ENCODE measurements at regions not wholly inside any gene's neighbourhood (a gene's known extent, or its start where the extent isn't known, plus 50 kb on each side); places are given as distances from the start of the nearest gene placed in this dataset.

DNA sequence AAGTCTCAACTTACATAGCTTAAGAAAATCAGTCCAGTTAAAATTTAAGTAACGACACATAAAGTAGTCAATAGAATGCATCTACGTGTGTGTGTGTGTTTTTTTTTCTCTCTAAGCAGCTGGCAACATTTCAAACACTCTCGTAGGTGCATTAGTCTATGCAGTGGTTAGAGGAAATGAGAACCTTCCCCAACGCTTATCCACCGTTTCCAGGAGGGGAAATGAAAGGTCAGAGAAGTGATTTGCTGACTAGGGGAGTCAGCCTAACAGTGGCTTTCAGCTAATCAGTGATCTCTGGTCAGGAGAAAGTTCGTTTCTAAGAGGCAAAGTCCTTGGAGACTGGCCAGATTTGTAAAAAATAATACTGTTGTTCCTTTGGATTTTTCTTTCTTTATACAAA, 806.6 kb downstream of the C6orf118 start:
- ATAC-seq (no peak), FAIRE-seq (no peak), DNase-seq (ENCODE audit: low spot score) (no peak)
- no peak overlapping the region for H3K4me2 ChIP-seq (ENCODE audit: low read depth, low read length)
- no peak overlapping the region for H2AFZ ChIP-seq (ENCODE audit: low read length)
- no peaks in the 10 kb centered on the region for H4K20me1 ChIP-seq (ENCODE audit: insufficient read depth, low read length)
- TF ChIP-seq RAD51 (IDR thresholded peaks at IDR 0.05; ENCODE audit: borderline replicate concordance) (no peak), ZKSCAN8 (CRISPR knock-in tag; IDR thresholded peaks at IDR 0.05; ENCODE audit: borderline replicate concordance) (no peak), ZNF136 (CRISPR knock-in tag; IDR thresholded peaks at IDR 0.05; ENCODE audit: low read depth) (no peak), GZF1 (CRISPR knock-in tag; IDR thresholded peaks at IDR 0.05) (no peak), MXD4 (CRISPR knock-in tag; IDR thresholded peaks at IDR 0.05) (no peak), ZNF530 (CRISPR knock-in tag; IDR thresholded peaks at IDR 0.05; ENCODE audit: low read depth) (no peak), POLR2G (IDR thresholded peaks at IDR 0.05; ENCODE audit: low read depth, low read length) (no peak), RFX5 (IDR thresholded peaks at IDR 0.05; ENCODE audit: low read depth, low read length) (no peak), ZNF263 (CRISPR knock-in tag; IDR thresholded peaks at IDR 0.05) (no peak)
- TF ChIP-seq, protein P1, sequence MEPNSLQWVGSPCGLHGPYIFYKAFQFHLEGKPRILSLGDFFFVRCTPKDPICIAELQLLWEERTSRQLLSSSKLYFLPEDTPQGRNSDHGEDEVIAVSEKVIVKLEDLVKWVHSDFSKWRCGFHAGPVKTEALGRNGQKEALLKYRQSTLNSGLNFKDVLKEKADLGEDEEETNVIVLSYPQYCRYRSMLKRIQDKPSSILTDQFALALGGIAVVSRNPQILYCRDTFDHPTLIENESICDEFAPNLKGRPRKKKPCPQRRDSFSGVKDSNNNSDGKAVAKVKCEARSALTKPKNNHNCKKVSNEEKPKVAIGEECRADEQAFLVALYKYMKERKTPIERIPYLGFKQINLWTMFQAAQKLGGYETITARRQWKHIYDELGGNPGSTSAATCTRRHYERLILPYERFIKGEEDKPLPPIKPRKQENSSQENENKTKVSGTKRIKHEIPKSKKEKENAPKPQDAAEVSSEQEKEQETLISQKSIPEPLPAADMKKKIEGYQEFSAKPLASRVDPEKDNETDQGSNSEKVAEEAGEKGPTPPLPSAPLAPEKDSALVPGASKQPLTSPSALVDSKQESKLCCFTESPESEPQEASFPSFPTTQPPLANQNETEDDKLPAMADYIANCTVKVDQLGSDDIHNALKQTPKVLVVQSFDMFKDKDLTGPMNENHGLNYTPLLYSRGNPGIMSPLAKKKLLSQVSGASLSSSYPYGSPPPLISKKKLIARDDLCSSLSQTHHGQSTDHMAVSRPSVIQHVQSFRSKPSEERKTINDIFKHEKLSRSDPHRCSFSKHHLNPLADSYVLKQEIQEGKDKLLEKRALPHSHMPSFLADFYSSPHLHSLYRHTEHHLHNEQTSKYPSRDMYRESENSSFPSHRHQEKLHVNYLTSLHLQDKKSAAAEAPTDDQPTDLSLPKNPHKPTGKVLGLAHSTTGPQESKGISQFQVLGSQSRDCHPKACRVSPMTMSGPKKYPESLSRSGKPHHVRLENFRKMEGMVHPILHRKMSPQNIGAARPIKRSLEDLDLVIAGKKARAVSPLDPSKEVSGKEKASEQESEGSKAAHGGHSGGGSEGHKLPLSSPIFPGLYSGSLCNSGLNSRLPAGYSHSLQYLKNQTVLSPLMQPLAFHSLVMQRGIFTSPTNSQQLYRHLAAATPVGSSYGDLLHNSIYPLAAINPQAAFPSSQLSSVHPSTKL (CRISPR knock-in tag; IDR thresholded peaks at IDR 0.05), result no peak
- TF ChIP-seq, protein P2, sequence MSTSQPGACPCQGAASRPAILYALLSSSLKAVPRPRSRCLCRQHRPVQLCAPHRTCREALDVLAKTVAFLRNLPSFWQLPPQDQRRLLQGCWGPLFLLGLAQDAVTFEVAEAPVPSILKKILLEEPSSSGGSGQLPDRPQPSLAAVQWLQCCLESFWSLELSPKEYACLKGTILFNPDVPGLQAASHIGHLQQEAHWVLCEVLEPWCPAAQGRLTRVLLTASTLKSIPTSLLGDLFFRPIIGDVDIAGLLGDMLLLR (CRISPR knock-in tag; IDR thresholded peaks at IDR 0.05), result no peak
- TF ChIP-seq, protein P3, sequence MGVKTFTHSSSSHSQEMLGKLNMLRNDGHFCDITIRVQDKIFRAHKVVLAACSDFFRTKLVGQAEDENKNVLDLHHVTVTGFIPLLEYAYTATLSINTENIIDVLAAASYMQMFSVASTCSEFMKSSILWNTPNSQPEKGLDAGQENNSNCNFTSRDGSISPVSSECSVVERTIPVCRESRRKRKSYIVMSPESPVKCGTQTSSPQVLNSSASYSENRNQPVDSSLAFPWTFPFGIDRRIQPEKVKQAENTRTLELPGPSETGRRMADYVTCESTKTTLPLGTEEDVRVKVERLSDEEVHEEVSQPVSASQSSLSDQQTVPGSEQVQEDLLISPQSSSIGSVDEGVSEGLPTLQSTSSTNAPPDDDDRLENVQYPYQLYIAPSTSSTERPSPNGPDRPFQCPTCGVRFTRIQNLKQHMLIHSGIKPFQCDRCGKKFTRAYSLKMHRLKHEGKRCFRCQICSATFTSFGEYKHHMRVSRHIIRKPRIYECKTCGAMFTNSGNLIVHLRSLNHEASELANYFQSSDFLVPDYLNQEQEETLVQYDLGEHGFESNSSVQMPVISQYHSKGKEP (CRISPR knock-in tag; IDR thresholded peaks at IDR 0.05), result no peak
- H3K36me3 ChIP-seq (replicated peaks in 1 of 2; ENCODE audit: control insufficient read depth in 1 of 2, insufficient read depth in 2 of 2, low read length in 2 of 2), result no peaks in the 10 kb centered on the region
- BruUV-seq (replicated peaks), result no TSS peak
- no peaks in the 10 kb centered on the region for H3K27me3 ChIP-seq (ENCODE audit: control insufficient read depth in 1 of 2, insufficient read depth in 2 of 2, low read length in 2 of 2)
- WGBS (ENCODE audit: low lambda C conversion rate), result 7% methylated on average over 6 of the region's 6 CpGs
- CTCF ChIA-PET (ENCODE audit: low intra/inter-chr PET ratio, low total read pairs), result no interaction called here
- H3K27ac ChIP-seq (ENCODE audit: extremely low read length, insufficient read depth, low read length), result no peak overlapping the region
- POLR2A ChIA-PET, result no interaction called here
- H3K4me3 ChIP-seq (replicated peaks in 1 of 3; ENCODE audit: insufficient read depth in 1 of 3, low read depth in 2 of 3, low read length in 3 of 3), result no peak overlapping the region
- intact Hi-C loops (cut with micrococcal nuclease; ENCODE audit: unreplicated experiment) (no loop called here), in situ Hi-C loops (cut with HindIII; ENCODE audit: extremely low pct_ligation_motif_present, low pct_unique_long_range_greater_than_20kb) (no loop called here)
- no peaks in the 10 kb centered on the region for H3K79me2 ChIP-seq (ENCODE audit: insufficient read depth, low read length)
- peaks cover 86% of the 10 kb centered on the region for H3K9me3 ChIP-seq (ENCODE audit: low read length)
- no peak overlapping the region for H3K9ac ChIP-seq (ENCODE audit: insufficient read depth, low read depth, low read length)
- no peaks in the 10 kb centered on the region for H3K4me1 ChIP-seq (ENCODE audit: insufficient read depth, low read length)

Measured in HepG2 (cell line).